Ovary (tissue), 3 donors: ENCODE measurements at regions not wholly inside any gene's neighbourhood (a gene's known extent, or its start where the extent isn't known, plus 50 kb on each side); places are given as distances from the start of the nearest gene placed in this dataset.

Source experiments
- EP300 ChIP-seq: sonication (generic); formaldehyde crosslinking; IDR thresholded peaks from one replicate; pipeline ENCODE4 v1.6.1; 2017; ENCODE audit warnings: antibody characterized with exemption
- POLR2A ChIP-seq: fragments of 450-650 bp; IDR thresholded peaks from one replicate; pipeline ENCODE4 v1.6.1; 2017; ENCODE audit warnings: antibody characterized with exemption, mild to moderate bottlenecking, moderate library complexity
- TF ChIP-seq, protein P1 (sequence below), 3 donors: fragments of 450-650 bp in 2 of 3; fragments of 200-600 bp in 1 of 3; IDR thresholded peaks; one replicate each; pipeline versions ENCODE4 v1.5.1 to v1.8.0; 2016 to 2022; ENCODE audit warnings: antibody characterized with exemption in 3 of 3, mild to moderate bottlenecking in 1 of 3
- donor health status: DM: no; HTN: no; CAD: no.

DNA sequence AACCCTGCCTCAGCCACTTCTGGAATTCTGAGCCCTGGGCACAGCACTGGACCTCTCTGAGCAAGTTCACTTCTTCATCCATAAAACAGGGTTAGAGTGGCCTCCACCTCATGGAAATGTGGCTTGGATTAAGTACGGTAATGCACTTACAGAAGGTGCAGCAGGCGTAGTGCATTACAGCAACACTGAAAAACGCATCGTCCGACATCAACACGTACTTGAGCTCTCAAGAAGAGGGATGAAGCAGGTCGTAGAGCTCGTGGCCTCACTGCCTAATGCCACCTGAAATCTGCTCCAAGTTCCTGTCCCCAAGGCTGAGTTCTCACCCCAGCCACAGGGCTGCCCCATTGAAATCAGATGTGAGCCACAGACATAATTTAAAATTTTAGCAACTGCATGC is 650.1 kb downstream of the NPHP4 start:
- TF ChIP-seq, protein P1, sequence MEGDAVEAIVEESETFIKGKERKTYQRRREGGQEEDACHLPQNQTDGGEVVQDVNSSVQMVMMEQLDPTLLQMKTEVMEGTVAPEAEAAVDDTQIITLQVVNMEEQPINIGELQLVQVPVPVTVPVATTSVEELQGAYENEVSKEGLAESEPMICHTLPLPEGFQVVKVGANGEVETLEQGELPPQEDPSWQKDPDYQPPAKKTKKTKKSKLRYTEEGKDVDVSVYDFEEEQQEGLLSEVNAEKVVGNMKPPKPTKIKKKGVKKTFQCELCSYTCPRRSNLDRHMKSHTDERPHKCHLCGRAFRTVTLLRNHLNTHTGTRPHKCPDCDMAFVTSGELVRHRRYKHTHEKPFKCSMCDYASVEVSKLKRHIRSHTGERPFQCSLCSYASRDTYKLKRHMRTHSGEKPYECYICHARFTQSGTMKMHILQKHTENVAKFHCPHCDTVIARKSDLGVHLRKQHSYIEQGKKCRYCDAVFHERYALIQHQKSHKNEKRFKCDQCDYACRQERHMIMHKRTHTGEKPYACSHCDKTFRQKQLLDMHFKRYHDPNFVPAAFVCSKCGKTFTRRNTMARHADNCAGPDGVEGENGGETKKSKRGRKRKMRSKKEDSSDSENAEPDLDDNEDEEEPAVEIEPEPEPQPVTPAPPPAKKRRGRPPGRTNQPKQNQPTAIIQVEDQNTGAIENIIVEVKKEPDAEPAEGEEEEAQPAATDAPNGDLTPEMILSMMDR (IDR thresholded peaks at IDR 0.05), result no peak
- TF ChIP-seq POLR2A, result no peak
- no peak for TF ChIP-seq EP300
